Thyroid gland (tissue), 4 donors: ENCODE measurements at regions not wholly inside any gene's neighbourhood (a gene's known extent, or its start where the extent isn't known, plus 50 kb on each side); places are given as distances from the start of the nearest gene placed in this dataset.
"Not testable (repeated sequence)": the region's sequence is repeated elsewhere in the genome, so short reads cannot be mapped to it uniquely, and the experiment has no call there.

ENCODE experiments used
- DNase-seq, 2 donors: peaks; one replicate each; pipeline ENCODE4 v3.0.0-alpha.2; 2019
- H3K27ac ChIP-seq, 3 donors: fragments of 200-600 bp; sonication (generic); 1 replicate in 2 of 3; 2 replicates in 1 of 3; pipeline ENCODE4 v1.5.1; 2016 to 2019; ENCODE audit warnings: mild to moderate bottlenecking in 1 of 3, moderate library complexity in 1 of 3
- H3K27me3 ChIP-seq: fragments of 200-600 bp; sonication (generic); one replicate; pipeline ENCODE4 v1.5.1; 2019
- H3K36me3 ChIP-seq, 2 donors: fragments of 200-600 bp; sonication (generic); one replicate each; pipeline ENCODE4 v1.5.1; 2016 to 2019
- H3K4me1 ChIP-seq, 2 donors: fragments of 200-600 bp; sonication (generic); one replicate each; pipeline ENCODE4 v1.5.1; 2017 to 2019
- H3K4me3 ChIP-seq, 3 donors: fragments of 200-600 bp; sonication (generic); replicated peaks in 1 of 3; 1 replicate in 2 of 3; 2 replicates in 1 of 3; pipeline ENCODE4 v1.5.1; 2016; ENCODE audit warnings: mild to moderate bottlenecking in 1 of 3
- H3K9me3 ChIP-seq: fragments of 200-600 bp; sonication (generic); one replicate; pipeline ENCODE4 v1.5.1; 2017
- POLR2A ChIP-seq, 2 donors: fragments of 450-650 bp; IDR thresholded peaks; one replicate each; pipeline ENCODE4 v1.6.1; 2017; ENCODE audit warnings: antibody characterized with exemption in 2 of 2, mild to moderate bottlenecking in 2 of 2, moderate library complexity in 1 of 2
- WGBS, 2 donors: methylation state at CpG; one replicate each; pipeline ENCODE4 v1.1.5; 2017; 5-methylcytosine and 5-hydroxymethylcytosine counted together
- intact Hi-C: fragments of 100-400 bp; cut with DNase I; formaldehyde crosslinking; loops from one replicate; pipeline ENCODE4 v1.15.1; 2023
- TF ChIP-seq, protein P1 (sequence below), 6 experiments: fragments of 200-600 bp in 3 of 6; fragments of 450-650 bp in 3 of 6; sonication (generic) in 3 of 6; IDR thresholded peaks; one replicate each; pipeline ENCODE4 v1.5.1; 2016 to 2019; ENCODE audit warnings: antibody characterized with exemption in 6 of 6, mild to moderate bottlenecking in 2 of 6, inconsistent platforms in 1 of 6, moderate library complexity in 1 of 6

DNA sequence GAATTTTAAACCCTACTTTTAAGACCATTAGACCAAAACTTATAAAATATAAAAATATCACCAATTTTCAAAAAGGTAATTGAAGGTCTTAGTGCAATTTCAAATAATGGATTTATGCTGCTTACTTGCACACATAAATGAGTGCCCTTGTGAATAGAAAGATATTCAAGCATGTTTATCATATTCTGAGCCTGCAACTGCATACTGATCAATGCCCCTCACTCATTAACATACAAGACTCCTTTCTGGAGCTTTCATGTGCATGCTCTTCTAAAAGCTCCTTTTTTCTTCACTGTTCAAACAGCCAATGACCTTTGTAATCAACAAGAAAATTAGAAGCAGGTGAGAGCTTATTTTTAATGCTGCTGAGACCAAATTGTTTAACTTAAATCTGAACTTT is 1139.3 kb downstream of the HACE1 start:
- Histone ChIP-seq H3K4me1 (no peaks in the 10 kb centered on the region), H3K9me3 (no peaks in the 10 kb centered on the region), H3K27ac (no peak overlapping the region), H3K36me3 (no peaks in the 10 kb centered on the region), H3K27me3 (no peaks in the 10 kb centered on the region), H3K4me3 (no peak overlapping the region)
- DNase-seq = no peak
- TF ChIP-seq, protein P1, sequence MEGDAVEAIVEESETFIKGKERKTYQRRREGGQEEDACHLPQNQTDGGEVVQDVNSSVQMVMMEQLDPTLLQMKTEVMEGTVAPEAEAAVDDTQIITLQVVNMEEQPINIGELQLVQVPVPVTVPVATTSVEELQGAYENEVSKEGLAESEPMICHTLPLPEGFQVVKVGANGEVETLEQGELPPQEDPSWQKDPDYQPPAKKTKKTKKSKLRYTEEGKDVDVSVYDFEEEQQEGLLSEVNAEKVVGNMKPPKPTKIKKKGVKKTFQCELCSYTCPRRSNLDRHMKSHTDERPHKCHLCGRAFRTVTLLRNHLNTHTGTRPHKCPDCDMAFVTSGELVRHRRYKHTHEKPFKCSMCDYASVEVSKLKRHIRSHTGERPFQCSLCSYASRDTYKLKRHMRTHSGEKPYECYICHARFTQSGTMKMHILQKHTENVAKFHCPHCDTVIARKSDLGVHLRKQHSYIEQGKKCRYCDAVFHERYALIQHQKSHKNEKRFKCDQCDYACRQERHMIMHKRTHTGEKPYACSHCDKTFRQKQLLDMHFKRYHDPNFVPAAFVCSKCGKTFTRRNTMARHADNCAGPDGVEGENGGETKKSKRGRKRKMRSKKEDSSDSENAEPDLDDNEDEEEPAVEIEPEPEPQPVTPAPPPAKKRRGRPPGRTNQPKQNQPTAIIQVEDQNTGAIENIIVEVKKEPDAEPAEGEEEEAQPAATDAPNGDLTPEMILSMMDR (IDR thresholded peaks at IDR 0.05) = no peak
- TF ChIP-seq POLR2A (IDR thresholded peaks at IDR 0.05) = no peak
- intact Hi-C loops = no loop called here

DNA sequence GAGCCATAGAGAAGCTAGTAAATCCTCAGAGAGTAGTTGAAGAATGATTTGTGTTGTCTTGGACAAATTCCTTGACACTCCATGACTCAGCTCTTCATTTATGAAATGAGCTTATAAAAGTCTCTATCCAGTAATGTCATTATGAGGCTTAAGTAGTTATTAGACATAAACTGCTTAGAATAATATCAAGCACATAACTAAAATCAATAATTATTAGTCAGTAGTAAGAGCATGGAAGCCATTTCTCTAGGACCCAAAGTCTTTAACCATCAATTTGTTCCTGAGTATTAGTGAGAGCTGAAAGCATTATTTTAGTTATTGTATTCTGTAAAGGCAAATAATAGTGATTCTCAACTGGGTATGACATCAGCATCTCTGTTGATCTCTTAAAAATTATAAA is 1140.2 kb downstream of the HACE1 start:
- no peak overlapping the region for H3K27ac ChIP-seq
- no peaks in the 10 kb centered on the region for H3K9me3 ChIP-seq
- no peaks in the 10 kb centered on the region for H3K36me3 ChIP-seq
- no peaks in the 10 kb centered on the region for H3K4me1 ChIP-seq
- TF ChIP-seq, protein P1 (IDR thresholded peaks at IDR 0.05) = no peak
- no peak for TF ChIP-seq POLR2A (IDR thresholded peaks at IDR 0.05)
- no peaks in the 10 kb centered on the region for H3K27me3 ChIP-seq
- no peak for DNase-seq
- H3K4me3 ChIP-seq = no peak overlapping the region
- intact Hi-C loops = no loop called here

DNA sequence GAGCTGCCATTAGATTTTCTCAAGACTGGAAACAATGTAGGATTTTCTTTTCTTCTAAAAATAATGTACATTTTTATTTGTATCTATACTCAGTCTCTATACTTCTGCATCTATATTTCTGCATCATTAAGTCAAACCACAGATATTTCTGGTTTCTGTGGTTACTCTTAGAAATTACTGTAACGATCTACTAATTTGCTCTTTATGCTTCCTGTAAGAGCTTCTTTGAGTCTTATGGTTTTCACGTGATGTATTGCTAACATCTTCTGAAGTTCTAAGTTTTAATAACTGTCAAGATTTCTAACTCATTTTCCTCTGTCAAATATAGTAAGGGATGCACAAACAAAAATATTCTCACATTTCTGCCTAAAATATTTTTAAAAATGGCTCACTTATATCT is 1144.5 kb downstream of the HACE1 start:
- no peaks in the 10 kb centered on the region for H3K36me3 ChIP-seq
- 86 to 87% methylated on average over 2 of the region's 2 CpGs for WGBS, 2 donors
- TF ChIP-seq POLR2A (IDR thresholded peaks at IDR 0.05) = no peak
- TF ChIP-seq, protein P1 (IDR thresholded peaks at IDR 0.05) = no peak
- H3K9me3 ChIP-seq = no peaks in the 10 kb centered on the region
- H3K27ac ChIP-seq = no peak overlapping the region
- H3K4me1 ChIP-seq = no peaks in the 10 kb centered on the region
- H3K27me3 ChIP-seq = no peaks in the 10 kb centered on the region
- no peak for DNase-seq
- intact Hi-C loops = no loop called here
- H3K4me3 ChIP-seq = no peak overlapping the region

GRCh38 chr6:103709236-103709635 is 1150.5 kb downstream of the HACE1 start:
- H3K9me3 ChIP-seq, H3K36me3 ChIP-seq, H3K27ac ChIP-seq, DNase-seq, intact Hi-C loops, H3K4me1 ChIP-seq, H3K4me3 ChIP-seq, H3K27me3 ChIP-seq: not testable (repeated sequence)
- WGBS, 2 donors = 76 to 85% methylated on average over 15 of the region's 15 CpGs

DNA sequence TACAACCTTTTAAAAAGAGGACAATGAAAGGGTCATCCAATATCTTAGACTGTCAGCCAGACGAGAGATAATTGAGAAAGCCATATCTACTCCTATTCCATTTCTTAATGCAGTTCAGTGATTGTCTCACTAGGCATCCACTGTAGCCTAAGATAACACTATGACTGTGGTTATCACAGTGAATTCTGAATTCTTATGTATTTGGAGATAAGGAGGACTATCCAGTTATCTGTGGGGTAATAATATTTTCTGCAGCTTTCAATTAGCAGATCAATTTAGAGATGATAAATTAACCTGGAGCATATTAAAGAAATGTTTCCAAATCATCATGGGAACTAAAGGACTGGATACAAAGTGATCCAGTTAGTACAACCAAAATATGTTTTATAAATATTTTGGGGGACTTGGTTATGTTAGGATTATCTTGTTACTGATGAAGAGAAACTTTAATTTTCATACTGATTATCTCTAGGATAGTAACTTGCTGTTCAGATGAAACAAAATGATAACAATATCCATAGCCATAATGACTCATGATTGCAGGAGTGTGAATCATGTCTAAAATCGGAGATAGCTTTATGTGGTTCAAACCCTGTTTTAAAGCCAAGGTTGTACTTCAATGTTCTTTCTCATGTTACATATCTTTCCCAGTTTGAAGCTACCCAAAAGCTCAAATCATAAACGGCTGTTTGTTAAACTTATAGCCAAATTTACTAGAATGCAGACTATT is 1152.0 kb downstream of the HACE1 start:
- no peak for TF ChIP-seq POLR2A (IDR thresholded peaks at IDR 0.05)
- TF ChIP-seq, protein P1 (IDR thresholded peaks at IDR 0.05) = no peak
- no peaks in the 10 kb centered on the region for H3K27me3 ChIP-seq
- intact Hi-C loops = no loop called here
- no peak overlapping the region for H3K27ac ChIP-seq
- H3K4me3 ChIP-seq = no peak overlapping the region
- no peak for DNase-seq
- H3K9me3 ChIP-seq = no peaks in the 10 kb centered on the region
- H3K36me3 ChIP-seq = no peaks in the 10 kb centered on the region
- H3K4me1 ChIP-seq = no peaks in the 10 kb centered on the region
- WGBS, 2 donors = 74 to 86% methylated on average over 3 of the region's 3 CpGs

- intact Hi-C loops = no loop called here
- no peak overlapping the region for H3K4me3 ChIP-seq
- WGBS, 2 donors = 38 to 50% methylated on average over 1 of the region's 1 CpG
- no peaks in the 10 kb centered on the region for H3K9me3 ChIP-seq
- DNase-seq = no peak
- H3K4me1 ChIP-seq = no peaks in the 10 kb centered on the region
- no peaks in the 10 kb centered on the region for H3K27me3 ChIP-seq
- no peaks in the 10 kb centered on the region for H3K36me3 ChIP-seq
- TF ChIP-seq, protein P1 (IDR thresholded peaks at IDR 0.05) = no peak
- TF ChIP-seq POLR2A (IDR thresholded peaks at IDR 0.05) = no peak
- H3K27ac ChIP-seq = no peak overlapping the region
These were observed 1160.0 kb downstream of the HACE1 start for GRCh38 chr6:103699769-103700168.
